Pancreas (tissue), 10 donors: ENCODE measurements at regions not wholly inside any gene's neighbourhood (a gene's known extent, or its start where the extent isn't known, plus 50 kb on each side); places are given as distances from the start of the nearest gene placed in this dataset.

Experiments
- ATAC-seq, 4 donors: fragments of 200-7000 bp; cut with Tn5 transposase; one replicate each; pipeline versions ENCODE4 v1.8.0 to v1.9.1; 2020; ENCODE audit warnings: mild to moderate bottlenecking in 4 of 4, moderate library complexity in 4 of 4
- DNase-seq, 6 donors: peaks; one replicate each; pipeline ENCODE4 v3.0.0-alpha.2; 2020
- FAIRE-seq: peaks from 2 replicates; lab custom pipeline; 2012; peaks lifted over from hg19 to GRCh38; lab: Jason Lieb, UNC
- H3K27ac ChIP-seq, 4 donors: fragments of 200-600 bp; sonication (generic); 1 replicate in 3 of 4; 2 replicates in 1 of 4; pipeline versions ENCODE4 v1.5.0 to v1.8.0; 2020
- H3K27me3 ChIP-seq, 4 donors: fragments of 200-600 bp; one replicate each; pipeline ENCODE4 v1.8.0; 2021
- H3K36me3 ChIP-seq, 3 donors: fragments of 200-600 bp; sonication (generic) in 1 of 3; one replicate each; pipeline versions ENCODE4 v1.5.0 to v1.8.0; 2020 to 2021
- H3K4me1 ChIP-seq, 3 donors: fragments of 200-600 bp; one replicate each; pipeline ENCODE4 v1.8.0; 2021
- H3K4me3 ChIP-seq, 4 donors: fragments of 200-600 bp; sonication (generic) in 2 of 4; one replicate each; pipeline versions ENCODE4 v1.5.0 to v1.8.0; 2020 to 2021
- H3K9me3 ChIP-seq, 4 donors: fragments of 200-600 bp; one replicate each; pipeline ENCODE4 v1.8.0; 2021
- WGBS, 2 donors: extraction: QIAGEN DNeasy Blood & Tissue Kit; methylation state at CpG; one replicate each; pipeline ENCODE4 v1.1.7; 2013; 5-methylcytosine and 5-hydroxymethylcytosine counted together
- intact Hi-C, 3 donors: fragments of 100-400 bp; cut with DNase I; formaldehyde crosslinking; loops; one replicate each; pipeline versions ENCODE4 v1.11.1 to v1.14.2; 2022
- TF ChIP-seq, protein P1 (sequence below), 4 donors: fragments of 200-600 bp; sonication (generic) in 3 of 4; IDR thresholded peaks; one replicate each; pipeline versions ENCODE4 v1.5.0 to v1.8.0; 2021; ENCODE audit warnings: antibody characterized with exemption in 4 of 4
- donor health status: healthy with polysubstance abuse.
- donor health status: DM: no; HTN: no; CAD: no; lungs with moderate emphysema.
- donor health status: DM: no; HTN: no; CAD: no.
- donor health status: control.
- donor health status: control.
- donor health status: Bipolar disorder and iron deficiency.
- donor health status: DM: yes; HTN: yes; CAD: no.
- donor health status: DM: no; HTN: no; CAD: no.
- donor health status: DM: no; HTN: no; CAD: no.
- donor health status: DM: yes; HTN: yes; CAD: no.

GRCh38 chr10:3687510-3688081 lies 97.4 kb downstream of the KLF6 start:
- intact Hi-C loops: no loop called here
- no peak for FAIRE-seq

DNA sequence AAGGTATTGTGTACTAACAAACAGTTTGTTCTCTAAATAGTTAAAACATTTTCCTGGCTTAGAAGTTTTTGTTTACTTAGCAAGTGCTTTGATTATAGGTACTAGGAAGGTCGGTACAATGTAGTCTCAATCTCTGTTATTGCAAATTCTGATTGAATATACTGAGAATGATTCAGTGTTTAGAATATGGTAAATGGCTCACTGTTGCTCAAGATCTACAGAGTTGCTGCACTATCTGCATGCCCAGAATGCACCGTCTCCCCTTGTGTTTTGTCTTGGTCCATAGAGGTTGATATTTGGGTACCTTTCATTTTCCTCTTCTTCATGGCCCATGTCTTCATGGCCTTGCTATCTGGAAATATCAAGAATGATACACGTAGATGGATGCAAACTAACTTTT lies 99.6 kb downstream of the KLF6 start:
- WGBS, 2 donors: 42% methylated on average over 3 of the region's 3 CpGs
- TF ChIP-seq, protein P1, sequence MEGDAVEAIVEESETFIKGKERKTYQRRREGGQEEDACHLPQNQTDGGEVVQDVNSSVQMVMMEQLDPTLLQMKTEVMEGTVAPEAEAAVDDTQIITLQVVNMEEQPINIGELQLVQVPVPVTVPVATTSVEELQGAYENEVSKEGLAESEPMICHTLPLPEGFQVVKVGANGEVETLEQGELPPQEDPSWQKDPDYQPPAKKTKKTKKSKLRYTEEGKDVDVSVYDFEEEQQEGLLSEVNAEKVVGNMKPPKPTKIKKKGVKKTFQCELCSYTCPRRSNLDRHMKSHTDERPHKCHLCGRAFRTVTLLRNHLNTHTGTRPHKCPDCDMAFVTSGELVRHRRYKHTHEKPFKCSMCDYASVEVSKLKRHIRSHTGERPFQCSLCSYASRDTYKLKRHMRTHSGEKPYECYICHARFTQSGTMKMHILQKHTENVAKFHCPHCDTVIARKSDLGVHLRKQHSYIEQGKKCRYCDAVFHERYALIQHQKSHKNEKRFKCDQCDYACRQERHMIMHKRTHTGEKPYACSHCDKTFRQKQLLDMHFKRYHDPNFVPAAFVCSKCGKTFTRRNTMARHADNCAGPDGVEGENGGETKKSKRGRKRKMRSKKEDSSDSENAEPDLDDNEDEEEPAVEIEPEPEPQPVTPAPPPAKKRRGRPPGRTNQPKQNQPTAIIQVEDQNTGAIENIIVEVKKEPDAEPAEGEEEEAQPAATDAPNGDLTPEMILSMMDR (IDR thresholded peaks at IDR 0.05): no peak
- Histone ChIP-seq H3K9me3 (no peaks in the 10 kb centered on the region), H3K4me1 (no peaks in the 10 kb centered on the region), H3K27ac (no peak overlapping the region), H3K27me3 (no peaks in the 10 kb centered on the region), H3K36me3 (no peaks in the 10 kb centered on the region), H3K4me3 (no peak overlapping the region)
- no peak for ATAC-seq
- no peak for DNase-seq
- FAIRE-seq: no peak
- intact Hi-C loops: no loop called here

More at GRCh38 chr10:3687510-3688081, 97.4 kb downstream of the KLF6 start:
- no peaks in the 10 kb centered on the region for H3K36me3 ChIP-seq
- no peak overlapping the region for H3K4me3 ChIP-seq
- no peaks in the 10 kb centered on the region for H3K4me1 ChIP-seq
- H3K9me3 ChIP-seq: no peaks in the 10 kb centered on the region
- ATAC-seq (no peak), DNase-seq (no peak)
- H3K27me3 ChIP-seq: no peaks in the 10 kb centered on the region
- TF ChIP-seq, protein P1 (IDR thresholded peaks at IDR 0.05): no peak
- no peak overlapping the region for H3K27ac ChIP-seq
- 70 to 86% methylated on average over 5 of the region's 5 CpGs for WGBS, 2 donors

DNA sequence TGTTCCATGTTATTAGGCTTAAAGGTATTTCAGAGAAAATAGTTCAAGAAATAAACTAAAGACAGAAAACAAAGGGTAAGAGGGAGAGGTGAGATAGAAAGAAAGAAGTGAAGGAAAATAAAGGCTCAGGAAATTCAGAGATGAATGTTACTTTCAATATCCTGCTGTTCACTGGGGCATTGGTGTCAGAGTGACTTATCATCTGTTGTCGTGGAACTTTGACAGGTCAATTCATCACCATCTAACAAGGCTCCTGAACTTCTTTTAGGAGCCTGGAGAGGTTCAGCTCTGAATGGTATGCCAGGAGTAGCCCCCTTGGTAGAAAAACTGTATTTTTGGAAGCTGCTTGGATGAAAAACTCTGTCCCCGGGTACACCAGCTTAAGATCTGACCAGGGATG lies 100.1 kb downstream of the KLF6 start:
- TF ChIP-seq, protein P1 (IDR thresholded peaks at IDR 0.05): no peak
- no peaks in the 10 kb centered on the region for H3K9me3 ChIP-seq
- H3K27me3 ChIP-seq: no peaks in the 10 kb centered on the region
- WGBS, 2 donors: 27 to 40% methylated on average over 2 of the region's 2 CpGs
- no peak overlapping the region for H3K27ac ChIP-seq
- no peak for FAIRE-seq
- no peak for DNase-seq
- no peak overlapping the region for H3K4me3 ChIP-seq
- no peak for ATAC-seq
- intact Hi-C loops: no loop called here
- no peaks in the 10 kb centered on the region for H3K36me3 ChIP-seq
- H3K4me1 ChIP-seq: no peaks in the 10 kb centered on the region

DNA sequence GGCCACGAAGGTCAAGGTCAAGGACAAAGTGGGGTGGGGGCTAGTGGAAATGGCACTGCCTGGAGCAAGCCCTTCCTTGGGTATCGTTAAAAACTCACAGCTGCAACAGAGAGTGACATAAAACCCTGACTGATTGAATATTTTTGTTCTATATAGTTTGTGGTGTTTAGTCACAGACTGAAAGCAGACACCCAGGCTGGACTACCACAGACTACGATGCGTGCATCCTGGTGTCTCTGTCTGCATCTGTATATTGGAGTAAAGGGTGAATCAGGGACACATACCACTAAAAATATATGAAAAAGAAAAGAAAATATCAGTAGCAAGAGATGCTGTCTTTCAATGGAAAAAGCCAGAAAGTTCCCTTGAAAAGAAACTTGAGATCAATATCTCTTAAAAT lies 101.4 kb downstream of the KLF6 start:
- Histone ChIP-seq H3K4me3 (no peak overlapping the region), H3K9me3 (no peaks in the 10 kb centered on the region), H3K4me1 (no peaks in the 10 kb centered on the region), H3K27ac (no peak overlapping the region), H3K27me3 (no peaks in the 10 kb centered on the region), H3K36me3 (no peaks in the 10 kb centered on the region)
- TF ChIP-seq, protein P1 (IDR thresholded peaks at IDR 0.05): no peak
- 79 to 87% methylated on average over 4 of the region's 4 CpGs for WGBS, 2 donors
- no peak for DNase-seq
- FAIRE-seq: no peak
- no peak for ATAC-seq
- intact Hi-C loops: no loop called here

- TF ChIP-seq, protein P1 (IDR thresholded peaks at IDR 0.05): no peak
- no peak for DNase-seq
- intact Hi-C loops: no loop called here
- Histone ChIP-seq H3K36me3 (no peaks in the 10 kb centered on the region), H3K27me3 (no peaks in the 10 kb centered on the region), H3K4me3 (no peak overlapping the region), H3K9me3 (no peaks in the 10 kb centered on the region), H3K27ac (no peak overlapping the region), H3K4me1 (no peaks in the 10 kb centered on the region)
- WGBS, 2 donors: 87 to 89% methylated on average over 6 of the region's 6 CpGs
- ATAC-seq: no peak
- no peak for FAIRE-seq
These were observed 102.3 kb downstream of the KLF6 start for GRCh38 chr10:3682745-3683144.
